Skeletal muscle satellite cell (primary cell): ENCODE measurements at regions not wholly inside any gene's neighbourhood (a gene's known extent, or its start where the extent isn't known, plus 50 kb on each side); places are given as distances from the start of the nearest gene placed in this dataset.

Source experiments
- H3K27me3 ChIP-seq: 2 replicates; pipeline ENCODE4 v1.7.0; 2013; ENCODE audit warnings: low read length; ENCODE audit not compliant: control insufficient read depth, insufficient read depth
- H3K36me3 ChIP-seq: 2 replicates; pipeline ENCODE4 v1.7.0; 2013; ENCODE audit warnings: mild to moderate bottlenecking, control low read depth, low read length; ENCODE audit not compliant: insufficient read depth
- H3K4me1 ChIP-seq: 2 replicates; pipeline ENCODE4 v1.7.0; 2013; ENCODE audit warnings: low read length; ENCODE audit not compliant: control insufficient read depth, insufficient read depth
- H3K4me2 ChIP-seq: 2 replicates; pipeline ENCODE4 v1.7.0; 2013; ENCODE audit warnings: mild to moderate bottlenecking, low read length
- H3K4me3 ChIP-seq: 2 replicates; pipeline ENCODE4 v1.7.0; 2013; ENCODE audit warnings: low read length
- H3K9ac ChIP-seq: 2 replicates; pipeline ENCODE4 v1.7.0; 2013; ENCODE audit warnings: mild to moderate bottlenecking, low read depth, low read length, moderate library complexity
- H3K9me3 ChIP-seq: replicated peaks from 2 replicates; pipeline ENCODE4 v1.7.0; 2013; ENCODE audit warnings: mild to moderate bottlenecking, control low read depth, low read length

- H3K4me1 ChIP-seq = no peaks in the 10 kb centered on the region
- peaks cover 34% of the 10 kb centered on the region for H3K27me3 ChIP-seq
Observed at GRCh38 chr3:10712121-10712520, 103.9 kb upstream of the SLC6A11 start.

GRCh38 chr3:10713656-10714055, 102.4 kb upstream of the SLC6A11 start:
- no peak overlapping the region for H3K9ac ChIP-seq
- no peaks in the 10 kb centered on the region for H3K9me3 ChIP-seq
- H3K4me1 ChIP-seq = no peaks in the 10 kb centered on the region
- no peaks in the 10 kb centered on the region for H3K36me3 ChIP-seq
- H3K4me2 ChIP-seq = no peak overlapping the region
- peaks cover 26% of the 10 kb centered on the region for H3K27me3 ChIP-seq
- H3K4me3 ChIP-seq = no peak overlapping the region

More at GRCh38 chr3:10712121-10712520, 103.9 kb upstream of the SLC6A11 start:
- Histone ChIP-seq H3K4me3 (no peak overlapping the region), H3K9ac (no peak overlapping the region), H3K36me3 (no peaks in the 10 kb centered on the region), H3K4me2 (no peak overlapping the region), H3K9me3 (no peaks in the 10 kb centered on the region)

GRCh38 chr3:10715886-10716285, 100.1 kb upstream of the SLC6A11 start:
- Histone ChIP-seq H3K4me1 (no peaks in the 10 kb centered on the region), H3K9me3 (no peaks in the 10 kb centered on the region), H3K27me3 (peaks cover 7% of the 10 kb centered on the region), H3K4me3 (no peak overlapping the region), H3K36me3 (no peaks in the 10 kb centered on the region), H3K4me2 (no peak overlapping the region), H3K9ac (no peak overlapping the region)

- Histone ChIP-seq H3K9ac (no peak overlapping the region), H3K27me3 (no peaks in the 10 kb centered on the region), H3K4me3 (no peak overlapping the region), H3K36me3 (no peaks in the 10 kb centered on the region), H3K4me2 (no peak overlapping the region), H3K4me1 (no peaks in the 10 kb centered on the region), H3K9me3 (no peaks in the 10 kb centered on the region)
Observed at GRCh38 chr3:10716964-10717363, 99.1 kb upstream of the SLC6A11 start.

GRCh38 chr3:10717756-10718155, 98.3 kb upstream of the SLC6A11 start:
- Histone ChIP-seq H3K27me3 (no peaks in the 10 kb centered on the region), H3K4me2 (no peak overlapping the region), H3K4me1 (no peaks in the 10 kb centered on the region), H3K4me3 (no peak overlapping the region), H3K36me3 (no peaks in the 10 kb centered on the region), H3K9ac (no peak overlapping the region), H3K9me3 (no peaks in the 10 kb centered on the region)

- no peaks in the 10 kb centered on the region for H3K9me3 ChIP-seq
- H3K4me2 ChIP-seq = no peak overlapping the region
- H3K27me3 ChIP-seq = peaks cover 3% of the 10 kb centered on the region
- no peaks in the 10 kb centered on the region for H3K4me1 ChIP-seq
- H3K4me3 ChIP-seq = no peak overlapping the region
- no peak overlapping the region for H3K9ac ChIP-seq
- no peaks in the 10 kb centered on the region for H3K36me3 ChIP-seq
Observed at GRCh38 chr3:10721101-10721500, 94.9 kb upstream of the SLC6A11 start.

GRCh38 chr3:10722911-10723310, 93.1 kb upstream of the SLC6A11 start:
- peaks cover 6% of the 10 kb centered on the region for H3K27me3 ChIP-seq
- H3K9me3 ChIP-seq = no peaks in the 10 kb centered on the region
- H3K4me2 ChIP-seq = no peak overlapping the region
- H3K9ac ChIP-seq = no peak overlapping the region
- no peak overlapping the region for H3K4me3 ChIP-seq
- H3K36me3 ChIP-seq = no peaks in the 10 kb centered on the region
- H3K4me1 ChIP-seq = no peaks in the 10 kb centered on the region

GRCh38 chr3:10723991-10724390, 92.0 kb upstream of the SLC6A11 start:
- H3K36me3 ChIP-seq = no peaks in the 10 kb centered on the region
- H3K9ac ChIP-seq = no peak overlapping the region

GRCh38 chr3:10725067-10725466, 91.0 kb upstream of the SLC6A11 start:
- Histone ChIP-seq H3K9ac (no peak overlapping the region), H3K9me3 (no peaks in the 10 kb centered on the region), H3K4me3 (no peak overlapping the region), H3K36me3 (no peaks in the 10 kb centered on the region), H3K27me3 (peaks cover 9% of the 10 kb centered on the region), H3K4me2 (no peak overlapping the region), H3K4me1 (no peaks in the 10 kb centered on the region)

More at GRCh38 chr3:10723991-10724390, 92.0 kb upstream of the SLC6A11 start:
- no peaks in the 10 kb centered on the region for H3K9me3 ChIP-seq
- no peak overlapping the region for H3K4me2 ChIP-seq
- no peaks in the 10 kb centered on the region for H3K4me1 ChIP-seq
- H3K4me3 ChIP-seq = no peak overlapping the region
- peaks cover 9% of the 10 kb centered on the region for H3K27me3 ChIP-seq

- Histone ChIP-seq H3K4me3 (no peak overlapping the region), H3K4me1 (no peaks in the 10 kb centered on the region), H3K36me3 (no peaks in the 10 kb centered on the region), H3K27me3 (peaks cover 9% of the 10 kb centered on the region), H3K9ac (no peak overlapping the region), H3K9me3 (no peaks in the 10 kb centered on the region), H3K4me2 (no peak overlapping the region)
Observed at GRCh38 chr3:10725846-10726245, 90.2 kb upstream of the SLC6A11 start.

- H3K4me2 ChIP-seq = no peak overlapping the region
- H3K4me3 ChIP-seq = no peak overlapping the region
- H3K9me3 ChIP-seq = no peaks in the 10 kb centered on the region
- H3K36me3 ChIP-seq = no peaks in the 10 kb centered on the region
- H3K9ac ChIP-seq = no peak overlapping the region
- H3K27me3 ChIP-seq = peaks cover 9% of the 10 kb centered on the region
- H3K4me1 ChIP-seq = no peaks in the 10 kb centered on the region
Observed at GRCh38 chr3:10726787-10727186, 89.2 kb upstream of the SLC6A11 start.

- Histone ChIP-seq H3K4me1 (no peaks in the 10 kb centered on the region), H3K4me2 (no peak overlapping the region), H3K9me3 (peaks cover 3% of the 10 kb centered on the region), H3K9ac (no peak overlapping the region), H3K36me3 (no peaks in the 10 kb centered on the region), H3K4me3 (no peak overlapping the region), H3K27me3 (peaks cover 6% of the 10 kb centered on the region)
Observed at GRCh38 chr3:10729439-10729838, 86.6 kb upstream of the SLC6A11 start.
